Trophoblast cell (in vitro differentiated cells and primary cell): ENCODE measurements at regions not wholly inside any gene's neighbourhood (a gene's known extent, or its start where the extent isn't known, plus 50 kb on each side); places are given as distances from the start of the nearest gene placed in this dataset.

ENCODE experiments used
- DNase-seq, 2 donors: peaks; one replicate each; pipeline ENCODE4 v3.0.0-alpha.2; 2016
- H2AFZ ChIP-seq: 2 replicates; pipeline ENCODE4 v1.6.1; 2013; ENCODE audit warnings: low read length, moderate library complexity, mild to moderate bottlenecking; ENCODE audit not compliant: insufficient read depth, poor library complexity
- H2AK5ac ChIP-seq: 2 replicates; pipeline ENCODE4 v1.6.1; 2013; ENCODE audit warnings: mild to moderate bottlenecking, low read length
- H2BK120ac ChIP-seq: 2 replicates; pipeline ENCODE4 v1.6.1; 2013; ENCODE audit warnings: low read length, mild to moderate bottlenecking, moderate library complexity; ENCODE audit not compliant: insufficient read depth, poor library complexity
- H2BK12ac ChIP-seq: 2 replicates; pipeline ENCODE4 v1.6.1; 2013; ENCODE audit warnings: mild to moderate bottlenecking, low read length, moderate library complexity
- H2BK5ac ChIP-seq: 2 replicates; pipeline ENCODE4 v1.6.1; 2013; ENCODE audit warnings: low read length, low read depth, moderate library complexity, mild to moderate bottlenecking; ENCODE audit not compliant: poor library complexity
- H3K14ac ChIP-seq: 2 replicates; pipeline ENCODE4 v1.6.1; 2013; ENCODE audit warnings: mild to moderate bottlenecking, low read length
- H3K18ac ChIP-seq: 2 replicates; pipeline ENCODE4 v1.6.1; 2013; ENCODE audit warnings: mild to moderate bottlenecking, low read length
- H3K23ac ChIP-seq: 2 replicates; pipeline ENCODE4 v1.6.1; 2013; ENCODE audit warnings: low read length
- H3K27ac ChIP-seq: 2 replicates; pipeline ENCODE4 v1.5.1; 2013; ENCODE audit warnings: low read depth, mild to moderate bottlenecking, inconsistent platforms, low read length, moderate library complexity
- H3K27me3 ChIP-seq: 2 replicates; pipeline ENCODE4 v1.6.1; 2013; ENCODE audit warnings: inconsistent platforms, mild to moderate bottlenecking, low read length, moderate library complexity; ENCODE audit not compliant: insufficient read depth
- H3K36me3 ChIP-seq, 2 experiments: 1 replicate in 1 of 2; 2 replicates in 1 of 2; pipeline ENCODE4 v1.6.1; 2013; ENCODE audit warnings: low read length in 2 of 2, mild to moderate bottlenecking in 2 of 2, moderate library complexity in 1 of 2; ENCODE audit not compliant: insufficient read depth in 2 of 2, control insufficient read depth in 1 of 2
- H3K4ac ChIP-seq: 2 replicates; pipeline ENCODE4 v1.6.1; 2013; ENCODE audit warnings: low read depth, mild to moderate bottlenecking, low read length, moderate library complexity
- H3K4me1 ChIP-seq, 2 experiments: 1 replicate in 1 of 2; 2 replicates in 1 of 2; pipeline ENCODE4 v1.6.1; 2013; ENCODE audit warnings: low read length in 2 of 2, mild to moderate bottlenecking in 2 of 2, moderate library complexity in 1 of 2; ENCODE audit not compliant: insufficient read depth in 2 of 2, control insufficient read depth in 1 of 2
- H3K4me2 ChIP-seq: 2 replicates; pipeline ENCODE4 v1.6.1; 2013; ENCODE audit warnings: inconsistent platforms, mild to moderate bottlenecking, low read length, moderate library complexity
- H3K4me3 ChIP-seq: 2 replicates; pipeline ENCODE4 v1.5.1; 2013; ENCODE audit warnings: mild to moderate bottlenecking, low read depth, low read length, inconsistent platforms
- H3K79me1 ChIP-seq: one replicate; pipeline ENCODE4 v1.6.1; 2013; ENCODE audit warnings: low read length
- H3K79me2 ChIP-seq: 2 replicates; pipeline ENCODE4 v1.6.1; 2013; ENCODE audit warnings: low read length, mild to moderate bottlenecking; ENCODE audit not compliant: control insufficient read depth, insufficient read depth, poor library complexity
- H3K9ac ChIP-seq: 2 replicates; pipeline ENCODE4 v1.6.1; 2013; ENCODE audit warnings: mild to moderate bottlenecking, low read length
- H3K9me3 ChIP-seq: 2 replicates; pipeline ENCODE4 v1.6.1; 2013; ENCODE audit warnings: low read depth, mild to moderate bottlenecking, control low read depth, inconsistent platforms, low read length; ENCODE audit not compliant: insufficient read depth
- H4K12ac ChIP-seq: 2 replicates; pipeline ENCODE4 v1.6.1; 2013; ENCODE audit warnings: low read depth, mild to moderate bottlenecking, low read length, moderate library complexity
- H4K8ac ChIP-seq: 2 replicates; pipeline ENCODE4 v1.6.1; 2013; ENCODE audit warnings: low read depth, mild to moderate bottlenecking, low read length, moderate library complexity
- H4K91ac ChIP-seq: one replicate; pipeline ENCODE4 v1.6.1; 2013; ENCODE audit warnings: low read depth, mild to moderate bottlenecking, low read length, moderate library complexity
- WGBS: extraction: QIAGEN DNeasy Blood & Tissue Kit; methylation state at CpG from one replicate; pipeline ENCODE4 v1.1.7; 2013; ENCODE audit warnings: missing lambda C conversion rate; ENCODE audit not compliant: insufficient read length, insufficient coverage; ENCODE audit errors: extremely low coverage; 5-methylcytosine and 5-hydroxymethylcytosine counted together

GRCh38 chr6:91437315-91437729 lies 850.5 kb upstream of the MAP3K7 start:
- H4K12ac ChIP-seq, result no peak overlapping the region
- H3K79me2 ChIP-seq, result no peaks in the 10 kb centered on the region
- no peak for DNase-seq
- no peak overlapping the region for H3K4me2 ChIP-seq
- H3K79me1 ChIP-seq, result no peaks in the 10 kb centered on the region
- H2AK5ac ChIP-seq, result no peak overlapping the region
- no CpG with 5 or more reads among the region's 2 CpGs for WGBS
- no peaks in the 10 kb centered on the region for H3K27me3 ChIP-seq
- H3K4ac ChIP-seq, result no peak overlapping the region
- no peak overlapping the region for H4K8ac ChIP-seq
- H3K23ac ChIP-seq, result no peak overlapping the region
- no peaks in the 10 kb centered on the region for H3K36me3 ChIP-seq
- H2BK12ac ChIP-seq, result no peak overlapping the region
- no peak overlapping the region for H3K4me3 ChIP-seq
- H3K27ac ChIP-seq, result no peak overlapping the region
- no peak overlapping the region for H3K18ac ChIP-seq
- no peaks in the 10 kb centered on the region for H3K9me3 ChIP-seq
- H3K14ac ChIP-seq, result no peak overlapping the region
- H2BK120ac ChIP-seq, result no peak overlapping the region
- no peak overlapping the region for H4K91ac ChIP-seq
- no peak overlapping the region for H2BK5ac ChIP-seq
- H3K4me1 ChIP-seq, result no peaks in the 10 kb centered on the region
- no peak overlapping the region for H3K9ac ChIP-seq
- no peak overlapping the region for H2AFZ ChIP-seq

GRCh38 chr6:91436448-91436847 lies 849.6 kb upstream of the MAP3K7 start:
- Histone ChIP-seq H3K4me3 (no peak overlapping the region), H2BK12ac (no peak overlapping the region), H3K79me1 (no peaks in the 10 kb centered on the region), H2AK5ac (no peak overlapping the region), H2BK5ac (no peak overlapping the region), H3K9me3 (no peaks in the 10 kb centered on the region), H2AFZ (no peak overlapping the region), H4K8ac (no peak overlapping the region), H3K18ac (no peak overlapping the region), H3K27ac (no peak overlapping the region), H3K36me3 (no peaks in the 10 kb centered on the region), H3K79me2 (no peaks in the 10 kb centered on the region), H2BK120ac (no peak overlapping the region), H3K23ac (no peak overlapping the region), H3K14ac (no peak overlapping the region), H4K12ac (no peak overlapping the region), H3K4ac (no peak overlapping the region), H3K4me1 (no peaks in the 10 kb centered on the region), H3K27me3 (no peaks in the 10 kb centered on the region), H4K91ac (no peak overlapping the region), H3K9ac (no peak overlapping the region), H3K4me2 (no peak overlapping the region)
- no peak for DNase-seq
- WGBS, result no CpG with 5 or more reads among the region's 2 CpGs

GRCh38 chr6:91435630-91436029 lies 848.8 kb upstream of the MAP3K7 start:
- Histone ChIP-seq H3K79me2 (no peaks in the 10 kb centered on the region), H3K18ac (no peak overlapping the region), H2BK120ac (no peak overlapping the region), H3K4ac (no peak overlapping the region), H3K36me3 (no peaks in the 10 kb centered on the region), H3K9me3 (no peaks in the 10 kb centered on the region), H3K23ac (no peak overlapping the region), H3K79me1 (no peaks in the 10 kb centered on the region), H4K91ac (no peak overlapping the region), H2BK5ac (no peak overlapping the region), H2AK5ac (no peak overlapping the region), H3K4me3 (no peak overlapping the region), H3K9ac (no peak overlapping the region), H4K12ac (no peak overlapping the region), H4K8ac (no peak overlapping the region), H3K4me1 (no peaks in the 10 kb centered on the region), H2AFZ (no peak overlapping the region), H3K14ac (no peak overlapping the region), H3K27me3 (no peaks in the 10 kb centered on the region), H2BK12ac (no peak overlapping the region), H3K4me2 (no peak overlapping the region), H3K27ac (no peak overlapping the region)
- DNase-seq, result no peak
- WGBS, result no CpG with 5 or more reads among the region's 1 CpG

GRCh38 chr6:91434576-91434975 lies 847.7 kb upstream of the MAP3K7 start:
- WGBS, result no CpG with 5 or more reads among the region's 2 CpGs
- Histone ChIP-seq H2AFZ (no peak overlapping the region), H4K8ac (no peak overlapping the region), H3K9ac (no peak overlapping the region), H3K4ac (no peak overlapping the region), H3K36me3 (no peaks in the 10 kb centered on the region), H3K4me3 (no peak overlapping the region), H3K18ac (no peak overlapping the region), H3K79me2 (no peaks in the 10 kb centered on the region), H3K4me1 (no peaks in the 10 kb centered on the region), H2AK5ac (no peak overlapping the region), H2BK12ac (no peak overlapping the region), H3K27ac (no peak overlapping the region), H3K4me2 (no peak overlapping the region), H2BK5ac (no peak overlapping the region), H3K9me3 (no peaks in the 10 kb centered on the region), H4K91ac (no peak overlapping the region), H2BK120ac (no peak overlapping the region), H3K23ac (no peak overlapping the region), H3K79me1 (no peaks in the 10 kb centered on the region), H3K27me3 (no peaks in the 10 kb centered on the region), H3K14ac (no peak overlapping the region), H4K12ac (no peak overlapping the region)
- no peak for DNase-seq
